GM18517 (cell line): ENCODE measurements at regions not wholly inside any gene's neighbourhood (a gene's known extent, or its start where the extent isn't known, plus 50 kb on each side); places are given as distances from the start of the nearest gene placed in this dataset.

Source experiments
- ATAC-seq: cut with Tn5 transposase; IDR thresholded peaks from one replicate; pipeline ENCODE4 v1.9.1; 2021; ENCODE audit warnings: mild to moderate bottlenecking, moderate library complexity; ENCODE audit not compliant: unreplicated experiment

DNA sequence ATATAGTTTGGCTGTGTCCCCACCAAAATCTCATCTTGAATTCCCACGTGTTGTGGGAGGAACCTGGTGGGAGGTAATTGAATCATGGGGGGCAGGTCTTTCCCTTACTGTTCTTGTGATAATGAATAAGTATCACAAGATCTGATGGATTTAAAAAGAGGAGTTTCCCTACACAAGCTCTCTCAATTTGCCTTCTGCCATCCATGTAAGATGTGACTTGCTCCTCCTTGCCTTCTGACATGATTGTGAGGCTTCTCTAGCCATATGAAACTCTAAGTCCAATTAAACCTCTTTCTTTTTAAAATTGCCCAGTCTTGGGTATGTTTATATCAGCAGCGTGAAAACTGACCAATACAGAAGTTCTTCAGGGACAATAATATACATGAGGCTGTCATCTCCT lies 425.1 kb downstream of the PABPC4L start:
- ATAC-seq, result no peak

DNA sequence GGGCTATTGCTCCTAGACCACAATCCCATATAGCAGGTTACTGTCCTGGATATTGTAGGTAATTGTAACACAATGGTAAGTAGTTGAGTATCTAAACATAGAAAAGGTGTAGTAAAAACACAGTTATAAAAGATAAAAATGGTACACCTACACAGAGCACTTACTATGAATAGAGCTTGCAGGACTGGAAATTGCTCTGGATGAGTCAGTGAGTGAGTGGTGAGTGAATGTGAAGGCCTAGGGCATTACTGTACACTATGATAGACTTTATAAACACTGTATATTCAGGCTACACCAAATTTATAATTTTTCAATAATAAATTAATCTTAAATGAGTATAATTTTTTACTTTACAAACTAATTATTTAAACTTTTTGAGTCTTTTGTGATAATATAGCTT lies 425.7 kb downstream of the PABPC4L start:
- no peak for ATAC-seq

DNA sequence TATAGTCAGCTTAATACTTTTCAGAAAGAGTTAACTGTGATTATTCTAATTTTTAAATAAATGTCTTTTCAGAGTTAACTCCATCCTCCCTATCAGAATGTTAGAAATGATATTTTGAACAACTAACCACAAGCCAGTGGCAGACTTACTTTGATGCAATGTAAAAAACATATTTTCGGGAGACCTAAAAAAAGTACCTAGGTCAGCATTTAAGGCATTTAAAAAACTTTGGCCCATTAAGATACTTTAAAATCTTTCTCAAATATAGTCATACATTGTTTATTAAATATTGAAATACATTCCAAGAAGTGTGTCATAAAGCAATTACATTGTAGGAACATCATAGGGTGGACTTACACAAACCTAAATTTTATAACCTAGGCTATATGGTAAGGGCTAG lies 426.1 kb downstream of the PABPC4L start:
- no peak for ATAC-seq

DNA sequence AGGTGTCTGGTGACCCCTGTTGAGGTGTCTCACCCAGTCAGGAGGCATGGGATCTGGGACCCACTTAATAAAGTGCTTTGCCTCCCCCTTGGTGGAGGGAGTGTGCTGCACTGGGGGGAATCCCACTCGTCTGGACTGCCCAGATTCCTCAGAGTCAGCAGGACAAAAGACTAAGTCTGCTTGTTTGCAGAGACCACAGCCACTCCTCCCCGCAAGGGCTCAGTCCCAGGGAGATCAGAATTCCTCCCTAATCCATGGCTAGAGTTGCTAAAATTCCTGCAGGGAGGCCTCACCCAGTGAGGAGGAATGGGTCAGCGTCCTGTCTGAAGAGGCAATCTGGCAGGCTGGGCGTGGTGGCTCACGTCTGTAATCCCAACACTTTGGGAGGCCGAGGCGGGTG lies 442.2 kb downstream of the PABPC4L start:
- no peak for ATAC-seq

DNA sequence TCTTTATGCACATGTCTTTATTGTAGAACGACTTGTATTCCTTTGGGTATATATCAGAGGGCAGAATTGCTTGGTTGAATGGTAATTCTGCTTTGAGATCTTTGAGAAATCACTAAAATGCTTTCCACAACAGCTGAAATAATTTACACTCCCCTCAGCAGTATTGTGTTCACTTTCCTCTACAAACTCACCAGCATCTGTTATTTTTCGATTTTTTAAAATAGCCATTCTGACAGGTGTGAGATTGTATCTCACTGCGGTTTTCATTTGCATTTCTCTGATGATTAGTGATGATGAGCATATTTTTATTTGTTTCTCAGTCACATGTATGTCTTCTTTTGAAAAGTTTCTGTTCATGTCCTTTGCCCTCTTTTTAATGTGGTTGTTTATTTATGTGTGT lies 459.8 kb downstream of the PABPC4L start:
- no peak for ATAC-seq

DNA sequence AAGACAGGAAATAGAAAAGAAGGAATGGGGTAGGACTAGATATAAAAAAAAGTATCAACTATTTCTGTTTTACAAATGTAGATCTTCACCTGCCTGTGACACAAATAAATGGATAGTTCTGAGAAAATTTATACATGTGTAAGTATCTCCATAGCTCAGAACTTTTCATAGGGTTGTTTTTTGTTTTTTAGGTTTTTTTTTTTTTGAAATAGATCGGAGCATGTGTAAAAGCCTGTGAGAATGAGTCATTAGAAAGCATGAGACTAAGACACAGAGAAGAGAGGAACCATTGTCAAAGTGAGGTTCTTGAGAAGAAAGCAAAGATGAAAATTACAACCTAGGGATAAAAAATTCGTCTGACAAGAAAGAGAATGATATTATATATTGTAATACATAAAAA lies 481.6 kb downstream of the PABPC4L start:
- ATAC-seq, result no peak

DNA sequence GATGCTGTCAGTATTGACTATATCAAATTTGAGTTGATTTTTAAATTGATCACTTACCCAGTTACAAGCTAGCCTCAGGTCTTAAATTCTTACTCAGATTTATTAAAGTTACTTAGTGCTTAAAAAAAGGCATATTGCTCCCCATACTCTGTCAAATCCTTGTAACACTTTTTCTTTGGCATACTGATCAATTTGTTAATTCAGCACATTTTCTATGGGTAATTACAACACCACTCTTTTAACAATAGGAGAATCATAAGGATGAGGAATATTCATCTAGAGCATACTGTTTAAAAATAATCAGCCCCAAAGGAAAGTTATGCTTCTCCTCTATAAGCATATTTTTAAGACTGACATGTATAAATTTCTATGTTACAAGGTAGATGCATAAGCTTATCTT lies 482.5 kb downstream of the PABPC4L start:
- ATAC-seq, result no peak

DNA sequence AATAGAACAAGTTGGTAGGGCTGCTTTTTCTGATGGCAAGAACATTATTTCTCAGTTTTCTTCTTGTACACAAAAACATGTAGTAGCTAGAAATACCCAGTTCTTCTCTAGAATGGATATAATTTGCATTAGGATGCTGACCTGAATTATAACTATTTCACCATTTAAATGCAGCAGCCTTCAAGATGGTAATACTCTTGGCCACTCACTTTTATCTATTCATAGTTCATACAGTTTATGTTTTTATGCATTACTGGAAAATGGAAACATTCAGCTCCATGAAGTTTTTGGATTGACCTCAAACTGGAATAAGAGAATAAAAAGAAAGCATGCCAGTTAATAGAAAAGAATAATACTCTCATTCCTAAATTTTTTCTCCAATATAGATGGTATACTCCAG lies 487.4 kb downstream of the PABPC4L start:
- no peak for ATAC-seq

DNA sequence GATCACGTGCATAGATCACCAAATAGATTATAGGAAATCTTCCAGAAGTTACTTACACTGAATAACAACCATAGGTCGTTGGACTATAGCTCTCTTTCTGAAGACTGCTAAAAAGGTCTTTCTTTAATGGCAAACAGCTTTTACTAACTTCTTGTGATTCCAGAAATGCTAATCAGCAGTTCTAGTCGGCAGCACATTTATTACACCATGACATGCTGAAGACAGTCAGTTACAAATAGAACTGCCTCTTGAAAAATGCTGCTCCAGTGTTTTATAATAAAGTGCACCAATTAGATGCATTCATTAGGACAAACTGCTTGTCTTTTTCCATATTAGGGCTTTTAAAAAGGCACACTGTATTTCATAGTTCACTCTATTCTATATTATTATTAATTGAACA lies 488.2 kb downstream of the PABPC4L start:
- no peak for ATAC-seq

DNA sequence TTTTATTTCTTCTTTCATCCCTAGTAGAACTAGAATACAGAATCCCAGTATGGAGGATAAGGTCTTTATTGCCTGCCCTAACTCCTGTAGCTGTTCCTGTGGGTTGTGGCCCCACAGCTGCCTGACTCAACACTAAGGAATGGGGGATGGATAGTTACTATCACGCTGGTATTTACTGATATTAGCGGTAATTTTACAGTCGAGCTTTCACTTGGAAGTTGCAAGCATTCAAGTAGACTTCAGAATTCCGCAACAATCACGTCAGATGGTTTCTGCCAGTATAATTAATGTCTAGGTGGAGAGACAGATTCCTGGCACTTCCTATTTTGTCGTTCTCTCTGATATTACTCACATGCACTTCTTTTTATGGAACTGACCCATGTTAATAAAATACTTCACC lies 489.8 kb downstream of the PABPC4L start:
- no peak for ATAC-seq

DNA sequence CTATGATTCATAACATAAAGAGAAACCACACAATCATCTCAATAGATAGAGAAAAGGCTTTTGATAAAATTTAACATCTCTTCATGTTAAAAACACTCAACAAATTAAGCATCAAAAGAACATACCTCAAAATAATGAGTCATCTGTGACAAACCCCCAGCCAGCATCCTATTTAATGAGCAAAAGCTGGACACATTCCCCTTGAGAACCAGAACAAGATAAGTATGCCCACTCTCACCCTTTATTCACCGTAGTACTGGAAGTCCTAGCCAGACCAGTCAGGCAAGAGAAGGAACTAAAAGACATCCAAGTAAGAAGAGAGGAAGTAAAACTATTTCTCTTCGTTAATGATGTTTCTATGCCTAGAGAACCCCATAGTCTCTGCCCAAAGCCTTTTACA lies 507.2 kb downstream of the PABPC4L start:
- no peak for ATAC-seq

DNA sequence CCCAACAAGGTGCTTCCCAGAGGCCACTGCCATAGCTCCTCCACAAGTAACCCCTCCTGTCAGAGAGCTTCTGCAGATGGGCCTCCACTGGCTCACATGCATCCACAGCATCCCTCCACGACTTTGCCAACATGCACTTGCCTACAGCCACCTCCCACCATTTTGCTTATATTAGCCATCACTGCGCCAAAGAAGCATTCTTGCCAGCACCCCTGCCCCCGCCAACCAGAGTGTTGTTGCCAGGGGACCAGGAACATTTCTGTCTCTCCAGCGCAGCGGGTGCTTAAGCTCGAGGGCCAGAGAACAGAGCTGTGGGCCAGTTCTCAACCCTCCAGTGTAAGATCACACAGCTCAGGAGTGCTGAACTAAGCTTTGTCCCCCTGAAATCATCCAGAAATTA lies 517.6 kb downstream of the PABPC4L start:
- no peak for ATAC-seq

DNA sequence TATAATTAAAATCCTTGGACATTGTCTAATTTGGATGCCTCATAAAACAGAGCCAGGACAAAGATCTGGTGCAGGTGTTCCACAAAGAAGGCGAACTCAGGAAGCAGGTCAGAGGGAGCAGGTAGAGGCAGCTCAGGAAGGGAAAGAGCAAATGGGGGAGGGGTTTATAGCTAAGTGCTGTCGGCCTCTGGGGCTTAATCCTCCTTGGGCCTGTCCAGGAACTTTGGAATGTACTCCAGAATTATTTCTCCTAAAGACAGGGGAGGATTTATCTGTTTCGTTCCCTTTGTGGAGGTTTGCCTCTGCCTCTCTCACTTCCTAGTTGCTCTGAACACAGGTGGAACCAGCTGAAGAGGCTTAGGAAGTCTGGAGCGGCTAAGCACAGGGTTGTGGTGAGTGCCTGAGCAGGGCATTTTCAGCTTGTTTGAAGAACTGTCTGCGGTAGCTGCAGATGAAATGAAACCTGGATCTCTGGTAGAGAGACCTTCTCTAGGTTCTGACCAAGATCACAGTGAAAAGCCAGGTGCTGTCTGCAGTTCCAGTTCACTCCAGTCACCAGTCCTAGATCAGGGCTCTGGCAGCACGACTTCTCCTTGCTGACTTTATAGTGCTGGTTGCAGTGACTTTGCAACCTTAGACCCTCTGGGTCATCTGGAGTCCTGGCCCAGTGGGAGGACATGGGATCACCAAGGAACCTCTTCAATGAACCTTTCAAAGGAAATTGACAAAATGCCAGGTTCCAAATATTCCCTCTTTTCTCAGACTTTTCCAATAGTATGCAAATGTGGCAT lies 519.2 kb downstream of the PCDH10 start:
- no peak for ATAC-seq

DNA sequence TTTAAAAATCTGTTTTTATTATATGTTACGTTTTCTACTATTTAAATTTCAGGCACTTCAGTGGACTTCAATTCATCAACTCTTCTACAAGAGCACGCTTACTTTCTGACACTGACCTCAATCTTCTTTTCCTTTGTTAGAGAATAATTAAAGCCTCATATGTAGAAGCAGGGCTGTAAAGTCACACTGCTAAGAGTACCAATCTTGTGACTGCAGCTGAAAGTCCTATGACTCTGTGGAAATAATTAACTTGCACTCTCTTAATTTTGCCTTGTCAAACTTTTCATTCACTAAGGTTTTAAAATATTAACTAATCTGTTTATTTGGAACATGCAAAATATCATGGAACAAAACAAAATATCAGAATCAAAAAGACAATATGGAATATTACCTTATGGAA lies 498.1 kb downstream of the PCDH10 start:
- ATAC-seq, result no peak

DNA sequence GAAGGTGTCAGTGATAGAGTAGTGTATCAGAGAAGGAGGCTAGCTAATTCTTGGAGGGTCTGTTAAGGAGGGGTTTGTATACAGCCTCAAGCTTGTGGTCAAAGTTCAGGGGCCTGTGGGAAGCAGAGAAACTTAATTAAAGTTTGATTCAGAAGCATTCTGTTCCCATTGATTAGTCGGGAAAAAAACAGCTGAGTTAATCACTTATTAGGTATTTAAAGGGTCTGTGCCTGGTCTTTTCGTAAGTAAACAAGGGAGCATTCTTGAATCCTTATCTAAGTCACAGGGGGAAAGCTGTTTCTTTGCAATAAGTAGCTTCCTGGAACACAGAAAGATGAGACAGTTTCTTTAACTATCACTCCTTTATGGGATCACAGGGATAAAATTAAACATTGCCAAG lies 492.1 kb downstream of the PCDH10 start:
- no peak for ATAC-seq

DNA sequence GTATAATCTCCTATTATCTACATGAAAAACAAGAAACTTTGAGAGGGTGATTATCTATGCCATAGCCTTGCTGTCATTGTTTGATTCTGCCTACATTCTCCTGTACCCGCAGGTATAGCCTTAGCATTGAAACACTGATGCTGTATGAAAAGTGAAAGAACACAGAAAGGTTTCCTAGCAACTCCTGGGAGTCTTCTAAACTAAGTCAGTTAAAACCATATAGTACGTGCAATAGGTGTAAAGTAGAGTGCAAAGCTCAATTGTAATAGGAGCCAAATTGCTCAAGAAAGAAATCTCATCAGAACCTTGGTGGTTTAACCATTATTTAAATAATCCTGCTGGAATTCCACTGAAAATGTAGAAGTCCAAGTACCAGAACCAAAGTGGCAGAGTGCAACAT lies 489.7 kb downstream of the PCDH10 start:
- no peak for ATAC-seq

DNA sequence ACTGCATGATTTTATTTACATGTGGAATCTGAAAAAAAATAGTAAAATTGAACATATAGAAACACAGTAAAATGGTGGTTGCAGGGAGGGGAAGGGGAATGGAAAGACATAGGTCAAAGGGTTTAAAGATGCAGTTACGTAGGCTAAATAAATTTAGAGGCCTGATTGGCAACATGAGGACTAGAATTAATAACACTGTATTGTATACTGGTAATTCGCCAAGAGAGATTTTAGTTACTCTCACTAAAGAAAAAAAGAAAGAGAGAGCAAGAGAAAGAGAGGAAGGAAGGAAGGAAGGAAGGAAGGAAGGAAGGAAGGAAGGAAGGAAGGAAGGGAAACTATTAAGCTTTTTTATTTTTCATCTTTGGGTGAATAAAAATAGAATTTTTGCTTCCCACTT lies 488.1 kb downstream of the PCDH10 start:
- ATAC-seq, result no peak

DNA sequence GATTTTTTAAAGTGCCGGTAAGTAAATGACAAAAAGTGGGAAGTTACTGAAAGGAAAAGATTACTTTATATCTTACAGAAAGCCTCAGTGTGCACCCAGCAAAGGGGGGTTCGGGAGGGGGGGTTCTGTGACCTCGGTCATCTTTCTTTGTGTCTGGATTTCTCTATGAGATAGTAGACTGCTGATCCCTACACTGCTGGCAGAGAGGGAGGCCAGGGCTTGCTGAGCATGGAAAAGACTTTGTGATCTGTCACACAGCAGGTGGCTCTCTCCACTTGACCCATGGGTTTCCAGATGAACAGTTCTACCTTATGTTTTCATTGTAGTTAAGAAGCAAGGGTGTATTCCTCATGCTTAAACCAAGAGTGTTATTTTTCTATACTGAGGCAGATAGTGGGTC lies 475.6 kb downstream of the PCDH10 start:
- no peak for ATAC-seq

DNA sequence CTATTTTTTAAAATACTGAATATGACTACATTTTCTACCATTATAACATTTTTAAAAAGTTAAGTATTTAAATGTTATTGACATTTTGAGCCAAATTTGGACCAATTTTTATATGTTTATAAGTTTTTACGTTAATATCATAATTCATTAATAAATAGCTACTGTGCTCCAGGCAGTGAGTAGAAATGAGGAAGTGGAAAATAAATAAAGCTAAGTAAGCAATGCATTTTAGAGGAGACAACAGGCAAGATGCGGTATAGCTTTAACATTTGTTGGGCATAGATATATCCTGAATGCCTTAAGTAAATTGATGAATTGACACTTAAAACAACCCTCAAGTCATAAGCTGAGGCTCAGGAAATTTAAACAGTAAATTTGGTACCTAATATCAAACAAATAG lies 474.8 kb downstream of the PCDH10 start:
- ATAC-seq, result no peak

DNA sequence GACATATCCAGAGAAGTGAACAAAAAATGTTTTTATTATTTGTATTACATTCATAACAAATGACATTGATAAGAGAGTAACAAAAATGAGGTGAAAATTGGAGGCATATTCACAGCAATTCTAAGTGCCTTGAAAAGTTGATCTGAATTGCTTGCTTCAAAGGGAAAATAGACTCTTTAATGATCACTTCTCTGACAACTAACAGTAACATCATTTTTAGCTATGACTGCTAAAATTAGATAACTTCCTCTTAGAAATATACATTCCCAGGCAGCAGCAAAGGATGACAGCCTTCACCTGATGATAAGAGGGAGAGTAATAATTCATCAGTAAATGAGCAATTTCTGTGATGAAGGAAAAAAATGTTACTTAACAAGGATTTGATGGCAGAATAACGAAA lies 472.5 kb downstream of the PCDH10 start:
- ATAC-seq, result no peak

DNA sequence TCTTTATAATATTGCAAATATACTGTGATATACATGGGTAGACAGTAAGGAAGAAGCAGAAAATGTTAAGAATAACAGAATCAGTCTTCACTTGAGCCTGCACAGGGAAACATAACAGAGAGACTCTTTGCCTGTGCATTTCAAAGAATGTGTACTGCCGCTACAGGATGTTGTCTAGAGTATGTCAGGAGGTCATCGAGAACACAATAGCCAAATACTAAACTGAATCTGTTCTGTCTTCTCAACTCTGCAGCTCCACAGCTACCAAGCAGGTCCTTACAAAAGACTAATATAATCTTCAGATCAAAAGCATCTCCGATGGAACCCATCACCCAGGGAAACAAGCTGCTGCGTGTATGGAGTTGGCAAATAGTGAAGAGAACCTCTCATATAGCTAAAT lies 471.5 kb downstream of the PCDH10 start:
- ATAC-seq, result no peak

DNA sequence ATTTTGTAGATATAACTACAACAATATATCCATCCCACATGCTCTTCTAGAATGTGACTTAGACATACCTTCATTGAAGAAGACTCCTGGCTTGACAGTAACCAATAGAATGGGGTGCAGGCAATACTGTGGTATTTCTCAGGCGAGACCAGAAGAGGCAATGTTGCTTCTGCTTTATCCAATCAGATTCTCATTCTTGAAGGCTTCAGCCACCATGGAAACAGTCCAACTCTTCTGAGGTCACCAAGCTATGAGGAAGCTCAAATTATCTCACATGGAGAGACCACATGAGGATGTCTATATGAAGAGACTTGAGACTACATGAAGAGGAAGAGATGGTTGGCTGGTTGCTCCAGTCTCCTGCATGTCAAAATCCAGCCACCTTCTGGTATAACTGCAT lies 469.9 kb downstream of the PCDH10 start:
- no peak for ATAC-seq

DNA sequence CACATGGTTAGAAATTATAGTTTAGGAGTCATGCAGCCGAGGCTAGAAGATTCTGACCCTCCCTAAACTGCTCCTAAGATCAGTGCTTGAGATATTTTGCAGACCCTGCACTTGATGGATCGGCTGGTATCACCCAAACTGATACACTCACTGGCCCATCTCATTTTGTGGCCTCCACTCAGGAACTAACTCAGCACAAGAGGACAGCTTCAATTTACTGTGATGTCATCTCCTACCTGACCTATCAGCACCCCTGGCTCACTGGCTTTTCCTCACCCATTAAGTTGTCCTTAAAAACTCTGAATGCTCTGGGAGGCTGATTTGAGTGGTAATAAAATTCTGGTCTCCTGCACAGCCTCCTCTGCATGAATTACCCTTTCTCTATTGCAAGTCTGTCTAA lies 450.9 kb downstream of the PCDH10 start:
- no peak for ATAC-seq
